ENCODE measurements at regions not wholly inside any gene's neighbourhood (a gene's known extent, or its start where the extent isn't known, plus 50 kb on each side); places are given as distances from the start of the nearest gene placed in this dataset.

GRCh38 chr4:23322732-23323131 is 567.1 kb downstream of the PPARGC1A start:
- TF ChIP-seq, protein P1, sequence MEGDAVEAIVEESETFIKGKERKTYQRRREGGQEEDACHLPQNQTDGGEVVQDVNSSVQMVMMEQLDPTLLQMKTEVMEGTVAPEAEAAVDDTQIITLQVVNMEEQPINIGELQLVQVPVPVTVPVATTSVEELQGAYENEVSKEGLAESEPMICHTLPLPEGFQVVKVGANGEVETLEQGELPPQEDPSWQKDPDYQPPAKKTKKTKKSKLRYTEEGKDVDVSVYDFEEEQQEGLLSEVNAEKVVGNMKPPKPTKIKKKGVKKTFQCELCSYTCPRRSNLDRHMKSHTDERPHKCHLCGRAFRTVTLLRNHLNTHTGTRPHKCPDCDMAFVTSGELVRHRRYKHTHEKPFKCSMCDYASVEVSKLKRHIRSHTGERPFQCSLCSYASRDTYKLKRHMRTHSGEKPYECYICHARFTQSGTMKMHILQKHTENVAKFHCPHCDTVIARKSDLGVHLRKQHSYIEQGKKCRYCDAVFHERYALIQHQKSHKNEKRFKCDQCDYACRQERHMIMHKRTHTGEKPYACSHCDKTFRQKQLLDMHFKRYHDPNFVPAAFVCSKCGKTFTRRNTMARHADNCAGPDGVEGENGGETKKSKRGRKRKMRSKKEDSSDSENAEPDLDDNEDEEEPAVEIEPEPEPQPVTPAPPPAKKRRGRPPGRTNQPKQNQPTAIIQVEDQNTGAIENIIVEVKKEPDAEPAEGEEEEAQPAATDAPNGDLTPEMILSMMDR (IDR thresholded peaks at IDR 0.05; ENCODE audit: low read depth, low read length, missing input control) = no peak
- TF ChIP-seq TAF1 (conservative IDR thresholded peaks at IDR 0.05) = no peak
- TF ChIP-seq, protein P2, sequence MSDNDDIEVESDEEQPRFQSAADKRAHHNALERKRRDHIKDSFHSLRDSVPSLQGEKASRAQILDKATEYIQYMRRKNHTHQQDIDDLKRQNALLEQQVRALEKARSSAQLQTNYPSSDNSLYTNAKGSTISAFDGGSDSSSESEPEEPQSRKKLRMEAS (IDR thresholded peaks at IDR 0.05) = no peak
